Upper lobe of left lung (tissue), 4 donors: ENCODE measurements at regions not wholly inside any gene's neighbourhood (a gene's known extent, or its start where the extent isn't known, plus 50 kb on each side); places are given as distances from the start of the nearest gene placed in this dataset.

Experiments used
- CTCF ChIP-seq, 6 experiments: fragments of 450-650 bp in 4 of 6; fragments of 200-600 bp in 2 of 6; sonication (generic) in 2 of 6; IDR thresholded peaks; one replicate each; pipeline ENCODE4 v1.5.1; 2016 to 2019; ENCODE audit warnings: antibody characterized with exemption in 6 of 6
- POLR2A ChIP-seq, 4 donors: fragments of 450-650 bp; IDR thresholded peaks; one replicate each; pipeline ENCODE4 v1.5.1; 2016 to 2017; ENCODE audit warnings: antibody characterized with exemption in 4 of 4, mild to moderate bottlenecking in 2 of 4

- TF ChIP-seq CTCF (IDR thresholded peaks at IDR 0.05) = no peak
- no peak for TF ChIP-seq POLR2A (IDR thresholded peaks at IDR 0.05)
Measured at GRCh38 chr6:9126878-9127560, 691.7 kb upstream of the SLC35B3 start.
